HT1080 (cell line): ENCODE measurements at regions not wholly inside any gene's neighbourhood (a gene's known extent, or its start where the extent isn't known, plus 50 kb on each side); places are given as distances from the start of the nearest gene placed in this dataset.
"Not testable (repeated sequence)": the region's sequence is repeated elsewhere in the genome, so short reads cannot be mapped to it uniquely, and the experiment has no call there.

Experiments used
- DNase-seq: peaks from one replicate; pipeline ENCODE4 v3.0.0-alpha.2; 2015; ENCODE audit warnings: low read depth

DNA sequence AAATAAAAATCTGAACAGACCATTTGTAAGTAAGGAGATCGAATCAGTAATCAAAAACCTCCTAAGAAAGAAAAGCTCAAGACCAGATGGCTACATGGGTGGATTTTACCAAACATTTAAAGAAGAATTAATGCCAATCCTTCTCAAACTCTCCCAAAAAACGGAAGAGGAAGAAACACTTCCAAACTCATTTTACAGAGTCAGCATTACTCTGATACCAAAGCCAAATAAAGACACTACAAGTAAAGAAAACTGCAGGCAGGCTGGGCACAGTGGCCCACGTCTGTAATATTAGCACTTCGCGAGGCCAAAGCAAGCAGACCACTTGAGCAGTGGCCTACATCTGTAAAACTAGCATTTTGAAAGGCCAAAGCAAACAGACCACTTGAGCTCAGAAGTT lies 159.8 kb downstream of the DPY19L2 start:
- DNase-seq: no peak

- DNase-seq: no peak
These were observed 168.7 kb downstream of the DPY19L2 start for GRCh38 chr12:63499567-63499966.

DNA sequence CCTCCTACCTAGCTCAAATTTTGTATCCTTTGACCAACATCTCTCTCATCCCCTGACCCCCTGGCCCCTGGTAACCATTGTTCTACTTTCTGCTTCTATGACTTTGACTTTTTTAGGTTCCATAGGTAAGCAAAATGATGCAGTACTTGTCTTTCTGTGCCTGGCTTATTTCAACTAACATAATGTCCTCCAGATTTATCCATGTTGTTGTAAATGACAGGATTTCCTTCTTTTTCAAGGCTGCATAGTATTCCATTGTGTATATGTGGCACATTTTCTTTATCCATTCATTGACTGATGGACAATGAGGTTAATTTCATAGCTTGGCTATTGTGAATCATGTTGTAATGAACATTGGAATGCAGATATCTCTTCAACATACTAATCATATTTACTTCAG lies 170.1 kb downstream of the DPY19L2 start:
- DNase-seq: no peak

DNA sequence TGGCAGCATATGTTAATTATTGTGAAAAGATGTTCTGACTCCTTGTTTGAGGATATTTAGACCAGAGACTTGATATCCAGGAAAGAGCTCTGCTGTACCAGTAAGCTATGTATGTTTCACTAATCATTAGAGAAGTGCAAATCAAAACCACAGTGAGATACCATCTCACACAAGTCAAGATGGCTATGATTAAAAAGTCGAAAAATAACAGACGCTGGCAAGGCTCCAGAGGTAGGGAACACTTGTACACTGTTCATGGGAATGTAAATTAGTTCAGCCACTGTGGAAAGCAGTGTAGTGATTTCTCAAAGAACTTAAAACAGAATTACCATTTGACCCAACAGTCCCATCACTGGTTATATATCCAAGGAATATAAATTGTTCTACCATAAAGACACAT lies 171.6 kb downstream of the DPY19L2 start:
- DNase-seq: no peak

DNA sequence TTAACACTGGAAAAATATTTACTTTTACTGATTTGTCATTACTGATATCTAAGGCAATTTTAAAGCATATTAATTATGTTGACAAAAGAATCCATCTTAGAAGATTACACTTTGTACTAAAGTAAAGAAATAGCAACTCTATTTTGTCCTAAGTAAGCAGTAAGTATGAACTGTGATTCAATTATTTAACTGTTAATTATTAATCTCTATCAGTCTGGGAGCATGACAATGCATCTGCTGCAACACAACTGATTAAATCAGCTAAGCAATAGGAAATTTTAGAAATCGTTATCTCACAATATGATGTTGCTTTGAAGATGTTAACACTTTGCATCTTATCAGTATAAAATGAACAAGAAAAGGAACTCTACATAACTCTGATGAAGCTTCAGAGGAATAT lies 172.3 kb downstream of the DPY19L2 start:
- no peak for DNase-seq

GRCh38 chr12:63493357-63493756 lies 174.9 kb downstream of the DPY19L2 start:
- not testable (repeated sequence) for DNase-seq

GRCh38 chr12:63480186-63480585 lies 188.1 kb downstream of the DPY19L2 start:
- no peak for DNase-seq

GRCh38 chr12:63470161-63470560 lies 198.1 kb downstream of the DPY19L2 start:
- no peak for DNase-seq

- no peak for DNase-seq
These were observed 200.3 kb downstream of the DPY19L2 start for GRCh38 chr12:63467951-63468350.

DNA sequence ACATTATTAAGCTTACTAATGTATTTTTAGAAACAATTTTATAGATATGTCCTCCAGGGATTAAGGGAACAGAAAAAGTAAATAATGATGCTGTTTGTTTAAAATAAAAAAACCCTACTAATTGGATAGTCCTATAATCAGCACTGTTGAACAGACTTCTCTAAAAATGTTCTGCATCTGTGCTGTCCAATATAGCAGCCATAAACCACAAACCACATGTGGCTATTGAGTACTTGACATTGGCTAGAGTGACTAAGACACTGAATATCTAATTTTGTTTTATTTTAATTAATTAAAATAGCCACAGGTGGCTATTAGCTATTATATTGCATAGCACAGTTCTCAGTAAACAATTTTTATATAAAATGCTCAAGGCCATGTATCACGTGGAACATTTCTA lies 210.4 kb downstream of the DPY19L2 start:
- no peak for DNase-seq

DNA sequence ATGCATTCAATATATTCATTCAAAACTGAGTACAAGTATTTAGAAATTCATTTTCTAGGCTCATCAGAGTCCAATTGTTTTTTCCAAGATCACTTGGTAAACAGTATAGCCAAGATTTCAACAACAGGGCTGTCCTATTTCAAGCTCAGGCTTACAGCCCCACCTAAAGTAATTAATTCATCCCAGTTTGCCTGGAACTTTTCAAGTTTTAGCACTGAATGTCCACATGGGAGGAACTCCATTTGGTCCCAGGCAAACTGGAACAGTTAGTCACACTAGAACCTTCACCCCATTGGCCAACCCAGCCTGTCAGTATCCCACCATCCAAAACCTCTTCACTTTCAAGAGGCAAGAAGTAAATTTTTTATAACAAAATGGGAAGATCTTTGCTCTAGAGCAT lies 210.9 kb downstream of the DPY19L2 start:
- no peak for DNase-seq

- no peak for DNase-seq
These were observed 217.5 kb downstream of the DPY19L2 start for GRCh38 chr12:63450816-63451215.

DNA sequence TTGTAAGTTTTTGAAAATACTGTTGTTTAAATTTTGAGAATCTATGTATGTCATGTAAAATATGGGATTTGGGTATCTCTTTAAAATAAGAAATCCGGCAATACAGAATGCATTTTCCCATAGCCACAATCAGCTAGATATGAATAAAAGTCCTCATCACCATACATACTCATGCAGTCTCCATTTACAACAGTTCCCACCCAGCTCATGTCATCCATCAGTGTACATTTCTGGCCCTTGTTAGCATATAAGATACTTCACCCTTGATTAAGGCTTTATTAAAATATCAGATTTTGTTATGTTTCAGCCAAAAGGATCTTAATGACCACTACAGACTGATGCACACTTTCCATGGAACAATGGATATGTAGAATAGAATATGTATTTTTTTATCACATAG lies 218.0 kb downstream of the DPY19L2 start:
- DNase-seq: no peak

DNA sequence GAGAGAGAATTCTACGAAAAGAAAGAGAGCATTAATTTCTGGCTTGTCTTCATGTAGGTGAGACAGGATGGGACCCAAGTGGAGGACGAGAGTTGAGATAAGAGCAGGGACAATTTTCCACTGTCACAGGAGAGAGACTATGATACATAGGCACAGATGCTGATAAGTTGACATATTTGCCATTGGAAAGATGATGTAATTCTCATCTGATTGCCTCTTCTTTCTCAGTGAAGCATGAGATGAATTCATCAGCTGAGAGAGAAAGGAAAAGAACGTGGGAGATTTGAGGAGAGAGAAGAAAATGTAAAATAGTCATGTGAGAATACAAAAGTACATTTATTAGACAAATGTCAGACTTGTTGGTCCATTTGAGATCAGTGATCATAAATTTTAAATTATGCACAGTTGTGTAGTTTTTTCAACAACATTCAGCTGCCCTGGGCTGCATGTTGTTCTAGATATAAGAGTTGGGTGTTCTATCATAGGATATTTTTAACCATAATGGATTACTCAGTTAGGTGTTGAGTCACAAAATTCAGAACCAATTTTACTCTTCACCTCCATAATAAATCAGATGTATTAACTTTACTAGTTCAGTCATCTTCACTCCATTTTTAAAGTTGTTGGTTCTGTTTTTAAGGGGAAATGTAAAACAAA lies 222.9 kb downstream of the DPY19L2 start:
- no peak for DNase-seq

DNA sequence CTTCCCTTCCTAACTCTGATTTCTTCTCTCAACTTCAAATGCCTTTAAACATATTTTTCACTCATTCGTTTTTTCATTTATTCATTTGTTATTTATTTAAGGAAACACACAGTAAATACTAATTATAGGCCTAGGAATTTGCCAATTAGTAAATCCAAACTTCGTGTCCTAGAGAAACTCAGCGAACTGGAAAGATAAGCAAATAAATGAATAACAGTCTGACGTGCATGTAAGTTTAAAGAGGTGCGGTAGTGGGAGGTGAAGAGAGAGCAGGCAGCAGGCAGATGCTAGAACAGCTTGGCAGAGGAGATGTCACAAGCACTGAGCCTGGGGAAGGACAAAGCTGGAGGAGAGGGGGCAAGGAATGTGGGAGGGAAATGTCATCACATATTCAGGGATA lies 228.2 kb downstream of the DPY19L2 start:
- DNase-seq: no peak

GRCh38 chr12:63434384-63434783 lies 233.9 kb downstream of the DPY19L2 start:
- DNase-seq: not testable (repeated sequence)

DNA sequence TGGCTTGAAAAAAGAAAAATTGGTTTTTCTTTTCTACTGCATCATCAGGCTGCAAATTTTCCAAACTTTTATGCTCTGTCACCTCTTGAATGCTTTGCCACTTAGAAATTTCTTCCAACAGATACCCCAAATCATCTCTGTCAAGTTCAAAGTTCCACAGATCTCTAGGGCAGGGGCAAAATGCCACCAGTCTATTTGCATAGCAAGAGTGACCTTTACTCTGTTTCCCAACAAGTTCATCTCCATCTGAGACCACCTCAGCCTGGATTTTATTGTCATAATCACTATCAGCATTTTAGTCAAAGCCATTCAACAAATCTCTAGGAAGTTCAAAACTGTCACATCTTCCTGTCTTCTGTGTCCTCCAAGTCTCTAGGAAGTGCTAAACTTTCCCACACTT lies 240.3 kb downstream of the DPY19L2 start:
- not testable (repeated sequence) for DNase-seq

DNA sequence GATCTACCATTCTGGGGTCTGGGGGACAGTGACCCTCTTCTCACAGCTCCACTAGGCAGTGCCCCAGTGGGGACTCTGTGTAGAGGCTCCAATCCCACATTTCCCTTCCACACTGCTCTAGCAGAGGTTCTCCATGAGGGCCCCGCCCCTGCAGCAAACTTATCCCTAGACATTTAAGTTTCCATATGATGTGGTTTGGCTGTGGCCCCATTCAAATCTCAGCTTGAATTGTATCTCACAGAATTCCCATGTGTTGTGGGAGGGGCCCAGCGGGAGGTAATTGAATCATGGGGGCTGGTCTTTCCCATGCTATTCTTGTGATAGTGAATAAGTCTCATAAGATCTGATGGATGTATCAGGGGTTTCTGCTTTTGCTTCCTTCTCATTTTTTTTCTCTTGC lies 241.3 kb downstream of the DPY19L2 start:
- DNase-seq: peak; percentile 56

DNA sequence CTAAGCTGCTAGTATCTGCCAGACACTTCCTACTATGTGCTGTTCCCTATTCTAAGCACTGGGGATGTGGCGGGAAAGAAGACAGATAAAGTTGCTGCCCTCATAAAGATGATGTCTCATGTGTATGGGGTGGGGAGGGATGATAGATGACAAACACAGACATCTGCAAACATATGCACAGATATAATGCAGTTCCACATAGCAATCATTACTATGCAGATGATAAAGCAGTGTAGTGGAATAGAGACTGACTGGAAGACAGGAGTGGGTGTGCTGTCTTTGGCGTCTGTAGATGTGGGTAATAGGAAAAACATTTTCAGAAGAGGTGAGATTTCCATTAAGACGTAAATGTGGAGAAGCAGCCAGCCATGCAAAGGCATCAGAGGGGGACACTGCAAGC lies 243.6 kb downstream of the DPY19L2 start:
- no peak for DNase-seq

- DNase-seq: no peak
These were observed 244.5 kb downstream of the DPY19L2 start for GRCh38 chr12:63423839-63424238.

GRCh38 chr12:63420206-63420644 lies 248.1 kb downstream of the DPY19L2 start:
- peak; percentile 75 for DNase-seq

- peak; percentile 81 for DNase-seq
These were observed 249.1 kb downstream of the DPY19L2 start for GRCh38 chr12:63419154-63419553.

- no peak for DNase-seq
These were observed 251.5 kb downstream of the DPY19L2 start for GRCh38 chr12:63416788-63417187.

- no peak for DNase-seq
These were observed 252.9 kb downstream of the DPY19L2 start for GRCh38 chr12:63415357-63415756.
